GM04504 (cell line): ENCODE measurements at regions not wholly inside any gene's neighbourhood (a gene's known extent, or its start where the extent isn't known, plus 50 kb on each side); places are given as distances from the start of the nearest gene placed in this dataset.

Source experiments
- DNase-seq: peaks from one replicate; pipeline ENCODE4 v3.0.0-alpha.2; 2012; ENCODE audit warnings: low read depth

- no peak for DNase-seq
Observed at GRCh38 chr1:118717893-118718292, 270.2 kb downstream of the TBX15 start.

GRCh38 chr1:118716775-118717174 lies 271.4 kb downstream of the TBX15 start:
- no peak for DNase-seq

GRCh38 chr1:118711356-118711755 lies 276.8 kb downstream of the TBX15 start:
- DNase-seq = no peak

- DNase-seq = no peak
Observed at GRCh38 chr1:118698911-118699310, 289.2 kb downstream of the TBX15 start.

- no peak for DNase-seq
Observed at GRCh38 chr1:118692143-118692542, 296.0 kb downstream of the TBX15 start.

GRCh38 chr1:118688891-118689290 lies 299.3 kb downstream of the TBX15 start:
- DNase-seq = no peak

- no peak for DNase-seq
Observed at GRCh38 chr1:118661769-118662320, 326.3 kb downstream of the TBX15 start.

GRCh38 chr1:118660769-118661168 lies 327.4 kb downstream of the TBX15 start:
- DNase-seq = no peak

- no peak for DNase-seq
Observed at GRCh38 chr1:118659646-118660045, 328.5 kb downstream of the TBX15 start.

- no peak for DNase-seq
Observed at GRCh38 chr1:118650107-118650807, 337.9 kb downstream of the TBX15 start.

GRCh38 chr1:118649369-118650106 lies 338.6 kb downstream of the TBX15 start:
- DNase-seq = no peak

GRCh38 chr1:118636004-118636403 lies 352.1 kb downstream of the TBX15 start:
- no peak for DNase-seq

GRCh38 chr1:118627435-118627834 lies 360.7 kb downstream of the TBX15 start:
- no peak for DNase-seq

- no peak for DNase-seq
Observed at GRCh38 chr1:118621839-118622238, 366.3 kb downstream of the TBX15 start.

- DNase-seq = no peak
Observed at GRCh38 chr1:118618618-118619340, 369.4 kb downstream of the TBX15 start.

GRCh38 chr1:118617916-118618315 lies 370.2 kb downstream of the TBX15 start:
- no peak for DNase-seq

GRCh38 chr1:118615066-118615465 lies 373.1 kb downstream of the TBX15 start:
- no peak for DNase-seq

GRCh38 chr1:118589238-118589846 lies 398.8 kb downstream of the TBX15 start:
- no peak for DNase-seq

- no peak for DNase-seq
Observed at GRCh38 chr1:118588566-118588965, 399.6 kb downstream of the TBX15 start.

- no peak for DNase-seq
Observed at GRCh38 chr1:118578276-118578675, 393.2 kb upstream of the SPAG17 start.

- DNase-seq = no peak
Observed at GRCh38 chr1:118575060-118575459, 390.0 kb upstream of the SPAG17 start.
